SK-N-SH (cell line): ENCODE measurements at regions not wholly inside any gene's neighbourhood (a gene's known extent, or its start where the extent isn't known, plus 50 kb on each side); places are given as distances from the start of the nearest gene placed in this dataset.

Experiments used
- CTCF ChIA-PET: fragments of 300-600, 350-600 bp; formaldehyde crosslinking; extraction: SDS; loops from one replicate; lab custom pipeline; 2021; lab: Yijun Ruan, JAX
- POLR2A ChIA-PET: fragments of 350-600 bp; sonication (Branson Sonifier 250); formaldehyde crosslinking; extraction: SDS; loops from one replicate; lab custom pipeline; 2020; ENCODE audit warnings: antibody characterized with exemption, inconsistent platforms; lab: Yijun Ruan, JAX
- DNase-seq: peaks from one replicate; pipeline ENCODE4 v3.0.0; 2012
- H2AFZ ChIP-seq: fragments of 200-600 bp; sonication (generic); 2 replicates; pipeline ENCODE4 v1.8.1; 2016; ENCODE audit warnings: antibody characterized with exemption, mild to moderate bottlenecking, low read depth
- H3F3A ChIP-seq: fragments of 200-600 bp; sonication (generic); replicated peaks from 2 replicates; pipeline ENCODE3; 2016; ENCODE audit warnings: antibody characterized with exemption, mild to moderate bottlenecking; ENCODE audit not compliant: insufficient read depth
- H3K27ac ChIP-seq, 2 experiments: fragments of 200-500 bp in 1 of 2; fragments of 200-600 bp in 1 of 2; sonication (Bioruptor generic) in 1 of 2; sonication (generic), shearing (Covaris generic) in 1 of 2; 2 replicates each; pipeline versions ENCODE4 v1.5.1 to v1.6.1; 2014 to 2016; ENCODE audit warnings: low read depth in 2 of 2, inconsistent platforms in 1 of 2, low read length in 1 of 2, mild to moderate bottlenecking in 1 of 2, mixed read lengths in 1 of 2
- H3K27me3 ChIP-seq: fragments of 200-600 bp; sonication (generic), shearing (Covaris generic); 2 replicates; pipeline ENCODE4 v1.6.1; 2016; ENCODE audit warnings: mixed run types; ENCODE audit not compliant: insufficient read depth
- H3K36me3 ChIP-seq, 2 experiments: fragments of 200-500 bp in 1 of 2; fragments of 200-600 bp in 1 of 2; sonication (Bioruptor generic) in 1 of 2; sonication (generic) in 1 of 2; replicated peaks in 1 of 2; 2 replicates each; pipeline versions ENCODE3 to v1.5.1; 2014 to 2016; ENCODE audit warnings: low read length in 1 of 2, mild to moderate bottlenecking in 1 of 2; ENCODE audit not compliant: insufficient read depth in 2 of 2, control insufficient read depth in 1 of 2
- H3K4me1 ChIP-seq, 2 experiments: fragments of 200-500 bp in 1 of 2; fragments of 200-600 bp in 1 of 2; sonication (Bioruptor generic) in 1 of 2; sonication (generic), shearing (Covaris generic) in 1 of 2; 2 replicates each; pipeline versions ENCODE4 v1.5.1 to v1.6.1; 2014 to 2016; ENCODE audit warnings: low read depth in 1 of 2, low read length in 1 of 2, mixed run types in 1 of 2; ENCODE audit not compliant: insufficient read depth in 2 of 2, control insufficient read depth in 1 of 2
- H3K4me2 ChIP-seq: fragments of 200-600 bp; sonication (generic), shearing (Covaris generic); 2 replicates; pipeline ENCODE4 v1.6.1; 2017; ENCODE audit warnings: mixed run types
- H3K4me3 ChIP-seq, 2 experiments: fragments of 200-500 bp in 1 of 2; fragments of 200-600 bp in 1 of 2; sonication (Bioruptor generic) in 1 of 2; sonication (generic), shearing (Covaris generic) in 1 of 2; 2 replicates each; pipeline versions ENCODE4 v1.5.1 to v1.8.1; 2014 to 2016; ENCODE audit warnings: low read depth in 2 of 2, inconsistent platforms in 1 of 2, low read length in 1 of 2, mild to moderate bottlenecking in 1 of 2, mixed read lengths in 1 of 2, moderate library complexity in 1 of 2
- H3K79me2 ChIP-seq: fragments of 200-600 bp; sonication (generic); 2 replicates; pipeline ENCODE4 v1.8.1; 2017; ENCODE audit warnings: mild to moderate bottlenecking; ENCODE audit not compliant: insufficient read depth
- H3K9ac ChIP-seq: fragments of 200-600 bp; sonication (generic); 2 replicates; pipeline ENCODE4 v1.6.1; 2017; ENCODE audit warnings: mixed run types
- H3K9me2 ChIP-seq: fragments of 200-600 bp; sonication (generic); 2 replicates; pipeline ENCODE4 v1.6.1; 2017; ENCODE audit warnings: mixed run types
- H3K9me3 ChIP-seq: fragments of 200-600 bp; sonication (generic); 2 replicates; pipeline ENCODE4 v1.6.1; 2017; ENCODE audit warnings: mixed run types, mild to moderate bottlenecking, moderate library complexity
- H4K20me1 ChIP-seq: fragments of 200-600 bp; sonication (generic); 2 replicates; pipeline ENCODE4 v1.6.1; 2017; ENCODE audit warnings: mild to moderate bottlenecking, mixed run types; ENCODE audit not compliant: insufficient read depth
- CHD2 ChIP-seq: fragments of 150-350 bp; IDR thresholded peaks from 2 replicates; pipeline ENCODE4 v1.6.1; 2018; ENCODE audit warnings: low read length; ENCODE audit not compliant: partially characterized antibody
- EP300 ChIP-seq, 2 experiments: IDR thresholded peaks; 2 replicates each; pipeline versions ENCODE4 v1.4.0 to v1.6.1; 2012; ENCODE audit warnings: borderline replicate concordance in 1 of 2, low read depth in 1 of 2, low read length in 1 of 2
- EZH2phosphoT487 ChIP-seq: fragments of 200-600 bp; sonication (generic); IDR thresholded peaks from 2 replicates; pipeline ENCODE4 v1.6.1; 2017; ENCODE audit warnings: low read depth, mixed run types, mild to moderate bottlenecking, antibody characterized with exemption, moderate library complexity, borderline replicate concordance
- FOSL2 ChIP-seq: IDR thresholded peaks from 2 replicates; pipeline ENCODE4 v1.4.0; 2012; ENCODE audit warnings: low read depth, mild to moderate bottlenecking, moderate library complexity, borderline replicate concordance
- GABPA ChIP-seq: IDR thresholded peaks from 2 replicates; pipeline ENCODE4 v1.4.0; 2012; ENCODE audit warnings: low read depth, mild to moderate bottlenecking
- GATA2 ChIP-seq: sonication (generic); formaldehyde crosslinking; IDR thresholded peaks from 2 replicates; pipeline ENCODE4 v1.5.0; 2020; ENCODE audit warnings: mild to moderate bottlenecking, missing genetic modification reagents
- NRF1 ChIP-seq: IDR thresholded peaks from 2 replicates; pipeline ENCODE4 v1.6.1; 2012; ENCODE audit warnings: low read depth, mild to moderate bottlenecking, low read length
- PBX3 ChIP-seq: IDR thresholded peaks from 2 replicates; pipeline ENCODE4; 2012
- RAD21 ChIP-seq: IDR thresholded peaks from 2 replicates; pipeline ENCODE4 v1.6.1; 2012; ENCODE audit warnings: mild to moderate bottlenecking, low read length
- RFX5 ChIP-seq: IDR thresholded peaks from 2 replicates; pipeline ENCODE4 v1.6.1; 2012; ENCODE audit warnings: mild to moderate bottlenecking, improper control_type of control experiment, low read length
- RXRA ChIP-seq: IDR thresholded peaks from 2 replicates; pipeline ENCODE4 v1.4.0; 2012; ENCODE audit warnings: low read depth, mild to moderate bottlenecking, borderline replicate concordance
- SIN3A ChIP-seq: IDR thresholded peaks from 2 replicates; pipeline ENCODE4 v1.6.1; 2012; ENCODE audit warnings: low read depth, mild to moderate bottlenecking, low read length, moderate library complexity, borderline replicate concordance
- SMC3 ChIP-seq: IDR thresholded peaks from 2 replicates; pipeline ENCODE4 v1.6.1; 2012; ENCODE audit warnings: low read depth, low read length, improper control_type of control experiment
- TAF1 ChIP-seq: IDR thresholded peaks from 2 replicates; pipeline ENCODE4 v1.6.1; 2012; ENCODE audit warnings: low read depth, mild to moderate bottlenecking, low read length, moderate library complexity, borderline replicate concordance
- TCF12 ChIP-seq: IDR thresholded peaks from 2 replicates; pipeline ENCODE4 v1.4.0; 2012
- TEAD4 ChIP-seq: IDR thresholded peaks from 2 replicates; pipeline ENCODE4 v1.4.0; 2012; ENCODE audit warnings: mild to moderate bottlenecking, borderline replicate concordance; ENCODE audit not compliant: insufficient read depth
- USF1 ChIP-seq: IDR thresholded peaks from 2 replicates; pipeline ENCODE4 v1.4.0; 2012; ENCODE audit warnings: low read depth, borderline replicate concordance
- YY1 ChIP-seq: IDR thresholded peaks from 2 replicates; pipeline ENCODE4 v1.4.0; 2012; ENCODE audit warnings: low read depth, mild to moderate bottlenecking
- WGBS: methylation state at CpG from one replicate; pipeline ENCODE4 v1.1.6; 2017; ENCODE audit warnings: low lambda C conversion rate; 5-methylcytosine and 5-hydroxymethylcytosine counted together

GRCh38 chr2:52383541-52383940, 1351.6 kb upstream of the NRXN1 start:
- Histone ChIP-seq H3K4me3 (no peak overlapping the region), H3K79me2 (no peaks in the 10 kb centered on the region), H3K9ac (no peak overlapping the region), H3K9me3 (no peaks in the 10 kb centered on the region), H3K36me3 (no peaks in the 10 kb centered on the region), H3K4me1 (no peaks in the 10 kb centered on the region), H4K20me1 (no peaks in the 10 kb centered on the region)
- CTCF ChIA-PET = no interaction called here
- no peak for TF ChIP-seq TEAD4
- no peak for TF ChIP-seq USF1
- no peak for TF ChIP-seq FOSL2
- TF ChIP-seq GATA2 (CRISPR knock-in tag) = no peak
- TF ChIP-seq YY1 = no peak
- TF ChIP-seq EP300 (IDR thresholded peaks at IDR 0.05; ENCODE audit: borderline replicate concordance in 1 of 2, low read depth in 1 of 2, low read length in 1 of 2) = no peak
- TF ChIP-seq SIN3A = no peak
- no peak for TF ChIP-seq NRF1
- no peak for TF ChIP-seq GABPA
- no peak for TF ChIP-seq EZH2phosphoT487
- TF ChIP-seq RXRA = no peak
- no peak for TF ChIP-seq PBX3
- no peak for TF ChIP-seq TCF12
- TF ChIP-seq, all 33 proteins: peak for 0
- no peaks in the 10 kb centered on the region for H3F3A ChIP-seq
- no peak overlapping the region for H3K4me2 ChIP-seq
- no peaks in the 10 kb centered on the region for H3K27me3 ChIP-seq
- POLR2A ChIA-PET = no interaction called here
- no peaks in the 10 kb centered on the region for H3K9me2 ChIP-seq
- H2AFZ ChIP-seq = no peak overlapping the region
- DNase-seq = no peak
- no peak overlapping the region for H3K27ac ChIP-seq
- 4% methylated on average over 2 of the region's 2 CpGs for WGBS

- Histone ChIP-seq H4K20me1 (no peaks in the 10 kb centered on the region), H3K4me2 (no peak overlapping the region), H3K9ac (no peak overlapping the region), H3K36me3 (no peaks in the 10 kb centered on the region), H3K27me3 (no peaks in the 10 kb centered on the region), H3K27ac (no peak overlapping the region), H2AFZ (no peak overlapping the region), H3K79me2 (no peaks in the 10 kb centered on the region), H3K9me3 (no peaks in the 10 kb centered on the region), H3F3A (no peaks in the 10 kb centered on the region), H3K9me2 (no peaks in the 10 kb centered on the region), H3K4me3 (no peak overlapping the region), H3K4me1 (no peaks in the 10 kb centered on the region)
- DNase-seq = no peak
- WGBS = 8% methylated on average over 2 of the region's 2 CpGs
- ChIA-PET POLR2A (no interaction called here), CTCF (no interaction called here)
- no peak for TF ChIP-seq SMC3
- TF ChIP-seq FOSL2 = no peak
- TF ChIP-seq EP300 (IDR thresholded peaks at IDR 0.05; ENCODE audit: borderline replicate concordance in 1 of 2, low read depth in 1 of 2, low read length in 1 of 2) = no peak
- TF ChIP-seq TAF1 = no peak
- no peak for TF ChIP-seq RFX5
- TF ChIP-seq CHD2 = no peak
- no peak for TF ChIP-seq PBX3
- TF ChIP-seq RAD21 = no peak
Measured at GRCh38 chr2:52369178-52369577, 1337.2 kb upstream of the NRXN1 start.
